Panc1 (cell line): ENCODE measurements at regions not wholly inside any gene's neighbourhood (a gene's known extent, or its start where the extent isn't known, plus 50 kb on each side); places are given as distances from the start of the nearest gene placed in this dataset.

ENCODE experiments used
- CTCF ChIP-seq: fragments of 450-650 bp; IDR thresholded peaks from 2 replicates; pipeline ENCODE4 v1.5.1; 2017; ENCODE audit warnings: mild to moderate bottlenecking
- POLR2AphosphoS5 ChIP-seq: IDR thresholded peaks from 2 replicates; pipeline ENCODE4 v1.6.1; 2012; ENCODE audit warnings: mild to moderate bottlenecking, low read depth, low read length, moderate library complexity
- TF ChIP-seq, protein P1 (sequence below), 2 experiments: IDR thresholded peaks; 2 replicates each; pipeline ENCODE4 v1.6.1; 2011 to 2012; ENCODE audit warnings: low read depth in 2 of 2, control low read depth in 1 of 2, low read length in 1 of 2, mild to moderate bottlenecking in 1 of 2, moderate library complexity in 1 of 2; ENCODE audit not compliant: insufficient read depth in 1 of 2

DNA sequence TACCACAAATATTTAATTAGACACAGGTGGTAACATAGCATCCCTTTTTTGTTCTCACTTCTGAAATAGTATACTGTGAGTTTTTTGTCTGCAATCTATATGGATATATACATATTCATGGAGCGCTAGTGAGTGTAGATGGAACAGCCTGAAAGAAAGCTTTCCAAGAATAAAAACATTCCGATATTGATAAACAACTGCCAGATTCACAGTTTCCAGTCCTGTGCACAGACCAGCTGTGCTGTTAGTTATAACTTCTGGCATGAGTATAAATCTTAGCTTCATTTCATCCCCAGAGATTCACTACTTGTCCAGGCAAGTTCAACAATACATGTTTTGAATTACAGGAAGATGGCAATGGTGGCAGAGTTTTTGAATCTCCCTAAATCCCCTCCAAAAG lies 467.1 kb upstream of the STEAP1 start:
- no peak for TF ChIP-seq CTCF
- TF ChIP-seq, protein P1, sequence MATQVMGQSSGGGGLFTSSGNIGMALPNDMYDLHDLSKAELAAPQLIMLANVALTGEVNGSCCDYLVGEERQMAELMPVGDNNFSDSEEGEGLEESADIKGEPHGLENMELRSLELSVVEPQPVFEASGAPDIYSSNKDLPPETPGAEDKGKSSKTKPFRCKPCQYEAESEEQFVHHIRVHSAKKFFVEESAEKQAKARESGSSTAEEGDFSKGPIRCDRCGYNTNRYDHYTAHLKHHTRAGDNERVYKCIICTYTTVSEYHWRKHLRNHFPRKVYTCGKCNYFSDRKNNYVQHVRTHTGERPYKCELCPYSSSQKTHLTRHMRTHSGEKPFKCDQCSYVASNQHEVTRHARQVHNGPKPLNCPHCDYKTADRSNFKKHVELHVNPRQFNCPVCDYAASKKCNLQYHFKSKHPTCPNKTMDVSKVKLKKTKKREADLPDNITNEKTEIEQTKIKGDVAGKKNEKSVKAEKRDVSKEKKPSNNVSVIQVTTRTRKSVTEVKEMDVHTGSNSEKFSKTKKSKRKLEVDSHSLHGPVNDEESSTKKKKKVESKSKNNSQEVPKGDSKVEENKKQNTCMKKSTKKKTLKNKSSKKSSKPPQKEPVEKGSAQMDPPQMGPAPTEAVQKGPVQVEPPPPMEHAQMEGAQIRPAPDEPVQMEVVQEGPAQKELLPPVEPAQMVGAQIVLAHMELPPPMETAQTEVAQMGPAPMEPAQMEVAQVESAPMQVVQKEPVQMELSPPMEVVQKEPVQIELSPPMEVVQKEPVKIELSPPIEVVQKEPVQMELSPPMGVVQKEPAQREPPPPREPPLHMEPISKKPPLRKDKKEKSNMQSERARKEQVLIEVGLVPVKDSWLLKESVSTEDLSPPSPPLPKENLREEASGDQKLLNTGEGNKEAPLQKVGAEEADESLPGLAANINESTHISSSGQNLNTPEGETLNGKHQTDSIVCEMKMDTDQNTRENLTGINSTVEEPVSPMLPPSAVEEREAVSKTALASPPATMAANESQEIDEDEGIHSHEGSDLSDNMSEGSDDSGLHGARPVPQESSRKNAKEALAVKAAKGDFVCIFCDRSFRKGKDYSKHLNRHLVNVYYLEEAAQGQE (IDR thresholded peaks at IDR 0.05; ENCODE audit: insufficient read depth in 1 of 2, low read depth in 2 of 2, low read length in 1 of 2) = no peak
- no peak for TF ChIP-seq POLR2AphosphoS5
